ENCODE measurements at regions not wholly inside any gene's neighbourhood (a gene's known extent, or its start where the extent isn't known, plus 50 kb on each side); places are given as distances from the start of the nearest gene placed in this dataset.

- Histone ChIP-seq H3K79me2 (ENCODE audit: insufficient read depth, low read length) (no peaks in the 10 kb centered on the region), H3K9ac (ENCODE audit: low read depth, low read length) (no peak overlapping the region), H3K4me1 (ENCODE audit: insufficient read depth, low read length) (no peaks in the 10 kb centered on the region), H3K4me2 (ENCODE audit: insufficient read depth, low read length) (no peak overlapping the region), H3K27ac (ENCODE audit: low read length) (no peak overlapping the region), H2AFZ (ENCODE audit: low read depth, low read length) (no peak overlapping the region), H3K36me3 (ENCODE audit: insufficient read depth, low read length) (no peaks in the 10 kb centered on the region), H3K9me3 (ENCODE audit: insufficient read depth, low read length, severe bottlenecking) (peaks cover 7% of the 10 kb centered on the region), H3K4me3 (ENCODE audit: low read depth in 1 of 2, low read length in 2 of 2) (no peak overlapping the region), H3K27me3 (ENCODE audit: insufficient read depth, low read length, poor library complexity) (no peaks in the 10 kb centered on the region), H4K20me1 (ENCODE audit: insufficient read depth, low read length) (no peaks in the 10 kb centered on the region)
- ATAC-seq (ENCODE audit: insufficient read depth, low read depth) (no peak), DNase-seq (no peak)
- TF ChIP-seq EZH2 (IDR thresholded peaks at IDR 0.05; ENCODE audit: borderline replicate concordance, low read depth, low read length, severe bottlenecking) = no peak
- TF ChIP-seq, protein P1, sequence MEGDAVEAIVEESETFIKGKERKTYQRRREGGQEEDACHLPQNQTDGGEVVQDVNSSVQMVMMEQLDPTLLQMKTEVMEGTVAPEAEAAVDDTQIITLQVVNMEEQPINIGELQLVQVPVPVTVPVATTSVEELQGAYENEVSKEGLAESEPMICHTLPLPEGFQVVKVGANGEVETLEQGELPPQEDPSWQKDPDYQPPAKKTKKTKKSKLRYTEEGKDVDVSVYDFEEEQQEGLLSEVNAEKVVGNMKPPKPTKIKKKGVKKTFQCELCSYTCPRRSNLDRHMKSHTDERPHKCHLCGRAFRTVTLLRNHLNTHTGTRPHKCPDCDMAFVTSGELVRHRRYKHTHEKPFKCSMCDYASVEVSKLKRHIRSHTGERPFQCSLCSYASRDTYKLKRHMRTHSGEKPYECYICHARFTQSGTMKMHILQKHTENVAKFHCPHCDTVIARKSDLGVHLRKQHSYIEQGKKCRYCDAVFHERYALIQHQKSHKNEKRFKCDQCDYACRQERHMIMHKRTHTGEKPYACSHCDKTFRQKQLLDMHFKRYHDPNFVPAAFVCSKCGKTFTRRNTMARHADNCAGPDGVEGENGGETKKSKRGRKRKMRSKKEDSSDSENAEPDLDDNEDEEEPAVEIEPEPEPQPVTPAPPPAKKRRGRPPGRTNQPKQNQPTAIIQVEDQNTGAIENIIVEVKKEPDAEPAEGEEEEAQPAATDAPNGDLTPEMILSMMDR (IDR thresholded peaks at IDR 0.05; ENCODE audit: borderline replicate concordance, extremely low read depth, low read length, poor library complexity, severe bottlenecking) = no peak
Observed at GRCh38 chr18:2433366-2433765, 137.9 kb downstream of the METTL4 start.

DNA sequence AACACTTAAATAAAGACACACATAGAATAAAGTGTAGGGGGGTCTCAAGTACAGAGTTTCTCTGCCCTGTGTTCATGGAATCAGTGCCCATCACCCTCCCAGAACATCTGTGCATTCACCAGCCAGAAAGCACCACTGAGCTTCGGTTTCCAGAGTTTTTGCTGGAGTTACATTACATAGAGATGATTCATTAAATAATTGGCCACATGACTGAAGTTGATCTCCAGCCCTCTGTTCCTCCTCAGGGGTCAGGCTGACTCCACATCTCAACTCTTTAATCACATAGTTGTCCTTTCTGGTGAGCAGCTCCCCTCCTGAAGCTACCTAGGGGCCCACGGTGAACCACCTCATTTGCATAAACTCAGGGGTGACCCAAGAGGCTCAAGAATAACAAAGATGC is 129.8 kb downstream of the METTL4 start:
- H3K27me3 ChIP-seq (ENCODE audit: insufficient read depth, low read length, poor library complexity) = no peaks in the 10 kb centered on the region
- no peaks in the 10 kb centered on the region for H3K36me3 ChIP-seq (ENCODE audit: insufficient read depth, low read length)
- H3K27ac ChIP-seq (ENCODE audit: low read length) = no peak overlapping the region
- H3K4me1 ChIP-seq (ENCODE audit: insufficient read depth, low read length) = no peaks in the 10 kb centered on the region
- TF ChIP-seq EZH2 (IDR thresholded peaks at IDR 0.05; ENCODE audit: borderline replicate concordance, low read depth, low read length, severe bottlenecking) = no peak
- TF ChIP-seq, protein P1 (IDR thresholded peaks at IDR 0.05; ENCODE audit: borderline replicate concordance, extremely low read depth, low read length, poor library complexity, severe bottlenecking) = no peak
- no peaks in the 10 kb centered on the region for H4K20me1 ChIP-seq (ENCODE audit: insufficient read depth, low read length)
- no peak overlapping the region for H3K9ac ChIP-seq (ENCODE audit: low read depth, low read length)
- H2AFZ ChIP-seq (ENCODE audit: low read depth, low read length) = no peak overlapping the region
- no peaks in the 10 kb centered on the region for H3K79me2 ChIP-seq (ENCODE audit: insufficient read depth, low read length)
- no peak overlapping the region for H3K4me2 ChIP-seq (ENCODE audit: insufficient read depth, low read length)
- no peaks in the 10 kb centered on the region for H3K9me3 ChIP-seq (ENCODE audit: insufficient read depth, low read length, severe bottlenecking)
- no peak for ATAC-seq (ENCODE audit: insufficient read depth, low read depth)
- DNase-seq = no peak
- H3K4me3 ChIP-seq (ENCODE audit: low read depth in 1 of 2, low read length in 2 of 2) = no peak overlapping the region

DNA sequence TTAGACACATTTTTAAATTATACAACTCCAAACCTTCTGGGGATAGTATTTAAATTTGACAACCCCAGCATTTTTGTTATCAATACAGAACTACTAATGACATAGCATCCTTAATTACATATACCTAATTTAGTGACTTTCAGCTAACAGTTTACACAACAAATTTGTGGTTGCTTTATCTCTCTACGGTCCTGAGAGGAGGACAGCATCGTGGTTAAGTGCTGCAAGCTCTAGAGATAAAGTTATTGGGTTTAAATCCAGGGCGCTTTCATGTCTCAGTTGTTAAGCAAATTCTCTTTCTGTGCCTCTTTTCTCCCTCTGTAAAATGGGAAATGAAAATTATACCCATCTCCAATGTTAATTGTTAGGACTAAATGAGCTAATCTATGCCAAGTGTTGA is 129.3 kb downstream of the METTL4 start:
- no peak overlapping the region for H2AFZ ChIP-seq (ENCODE audit: low read depth, low read length)
- TF ChIP-seq, protein P1 (IDR thresholded peaks at IDR 0.05; ENCODE audit: borderline replicate concordance, extremely low read depth, low read length, poor library complexity, severe bottlenecking) = no peak
- no peak for TF ChIP-seq EZH2 (IDR thresholded peaks at IDR 0.05; ENCODE audit: borderline replicate concordance, low read depth, low read length, severe bottlenecking)
- H3K79me2 ChIP-seq (ENCODE audit: insufficient read depth, low read length) = no peaks in the 10 kb centered on the region
- no peak overlapping the region for H3K4me3 ChIP-seq (ENCODE audit: low read depth in 1 of 2, low read length in 2 of 2)
- H4K20me1 ChIP-seq (ENCODE audit: insufficient read depth, low read length) = no peaks in the 10 kb centered on the region
- H3K4me1 ChIP-seq (ENCODE audit: insufficient read depth, low read length) = no peaks in the 10 kb centered on the region
- DNase-seq (no peak), ATAC-seq (ENCODE audit: insufficient read depth, low read depth) (no peak)
- H3K27ac ChIP-seq (ENCODE audit: low read length) = no peak overlapping the region
- no peaks in the 10 kb centered on the region for H3K27me3 ChIP-seq (ENCODE audit: insufficient read depth, low read length, poor library complexity)
- H3K9ac ChIP-seq (ENCODE audit: low read depth, low read length) = no peak overlapping the region
- H3K36me3 ChIP-seq (ENCODE audit: insufficient read depth, low read length) = no peaks in the 10 kb centered on the region
- H3K4me2 ChIP-seq (ENCODE audit: insufficient read depth, low read length) = no peak overlapping the region
- no peaks in the 10 kb centered on the region for H3K9me3 ChIP-seq (ENCODE audit: insufficient read depth, low read length, severe bottlenecking)

DNA sequence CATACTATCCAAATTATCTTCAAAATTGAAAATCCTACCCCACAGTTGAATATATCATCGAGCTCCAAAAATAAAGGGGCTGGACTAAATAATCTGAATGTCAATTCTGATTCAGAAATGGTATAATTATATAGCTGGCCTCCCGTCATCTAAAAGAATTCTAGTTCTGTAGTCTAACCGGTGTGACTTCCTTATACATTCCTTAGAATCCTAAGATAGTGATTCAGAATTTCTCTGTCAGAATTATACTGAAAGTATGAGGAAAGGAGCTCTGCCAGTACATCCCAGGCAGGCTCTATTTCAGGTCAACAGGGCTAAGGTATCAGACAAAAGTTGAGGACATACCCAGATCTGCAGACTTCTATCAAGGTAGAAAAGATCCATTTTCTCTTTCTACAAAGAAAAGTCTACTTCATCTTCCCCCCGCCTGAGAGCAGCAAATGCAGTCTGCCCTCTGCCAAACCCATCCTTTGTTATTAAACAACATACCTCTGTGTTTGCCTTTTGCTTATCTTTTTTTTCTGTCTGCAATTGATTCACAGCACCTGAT is 128.5 kb downstream of the METTL4 start:
- Histone ChIP-seq H2AFZ (ENCODE audit: low read depth, low read length) (no peak overlapping the region), H3K9ac (ENCODE audit: low read depth, low read length) (no peak overlapping the region), H3K4me1 (ENCODE audit: insufficient read depth, low read length) (no peaks in the 10 kb centered on the region), H3K4me2 (ENCODE audit: insufficient read depth, low read length) (no peak overlapping the region), H4K20me1 (ENCODE audit: insufficient read depth, low read length) (no peaks in the 10 kb centered on the region), H3K4me3 (ENCODE audit: low read depth in 1 of 2, low read length in 2 of 2) (no peak overlapping the region), H3K27ac (ENCODE audit: low read length) (no peak overlapping the region), H3K9me3 (ENCODE audit: insufficient read depth, low read length, severe bottlenecking) (no peaks in the 10 kb centered on the region), H3K27me3 (ENCODE audit: insufficient read depth, low read length, poor library complexity) (no peaks in the 10 kb centered on the region), H3K36me3 (ENCODE audit: insufficient read depth, low read length) (no peaks in the 10 kb centered on the region), H3K79me2 (ENCODE audit: insufficient read depth, low read length) (no peaks in the 10 kb centered on the region)
- ATAC-seq (ENCODE audit: insufficient read depth, low read depth) = no peak
- no peak for DNase-seq
- TF ChIP-seq EZH2 (IDR thresholded peaks at IDR 0.05; ENCODE audit: borderline replicate concordance, low read depth, low read length, severe bottlenecking) = no peak
- TF ChIP-seq, protein P1 (IDR thresholded peaks at IDR 0.05; ENCODE audit: borderline replicate concordance, extremely low read depth, low read length, poor library complexity, severe bottlenecking) = no peak

Data from DND-41 (cell line).